Tibial artery (tissue), 4 donors: ENCODE measurements at regions not wholly inside any gene's neighbourhood (a gene's known extent, or its start where the extent isn't known, plus 50 kb on each side); places are given as distances from the start of the nearest gene placed in this dataset.
"Not testable (repeated sequence)": the region's sequence is repeated elsewhere in the genome, so short reads cannot be mapped to it uniquely, and the experiment has no call there.

Experiments used
- DNase-seq, 2 donors: peaks; one replicate each; pipeline ENCODE4 v3.0.0-alpha.2; 2019
- H3K27ac ChIP-seq, 2 donors: fragments of 200-600 bp; sonication (generic) in 1 of 2; 1 replicate in 1 of 2; 2 replicates in 1 of 2; pipeline ENCODE4 v1.5.1; 2018 to 2019; ENCODE audit warnings: mild to moderate bottlenecking in 1 of 2
- H3K27me3 ChIP-seq, 2 donors: fragments of 200-600 bp; sonication (generic) in 1 of 2; one replicate each; pipeline versions ENCODE4 v1.5.1 to v1.6.0; 2016 to 2019
- H3K36me3 ChIP-seq, 3 donors: fragments of 200-600 bp; sonication (generic) in 2 of 3; one replicate each; pipeline ENCODE4 v1.5.1; 2016 to 2019; ENCODE audit warnings: mild to moderate bottlenecking in 2 of 3
- H3K4me1 ChIP-seq, 4 donors: fragments of 200-600 bp; sonication (generic) in 2 of 4; 1 replicate in 3 of 4; 2 replicates in 1 of 4; pipeline ENCODE4 v1.5.1; 2016 to 2019
- H3K4me3 ChIP-seq, 2 donors: fragments of 200-600 bp; sonication (generic) in 1 of 2; 1 replicate in 1 of 2; 2 replicates in 1 of 2; pipeline ENCODE4 v1.5.1; 2018 to 2019; ENCODE audit warnings: mild to moderate bottlenecking in 2 of 2
- H3K9me3 ChIP-seq, 3 donors: fragments of 200-600 bp; sonication (generic) in 1 of 3; one replicate each; pipeline ENCODE4 v1.5.1; 2016 to 2019
- CTCF ChIP-seq, 2 experiments: fragments of 200-600 bp in 1 of 2; fragments of 450-650 bp in 1 of 2; IDR thresholded peaks; one replicate each; pipeline ENCODE4 v1.5.1; 2017 to 2019; ENCODE audit warnings: antibody characterized with exemption in 2 of 2, mild to moderate bottlenecking in 1 of 2, moderate library complexity in 1 of 2
- intact Hi-C: fragments of 100-400 bp; cut with DNase I; formaldehyde crosslinking; loops from one replicate; pipeline ENCODE4 v1.15.0; 2023; ENCODE audit warnings: low total_unique reads

- intact Hi-C loops: no loop called here
- Histone ChIP-seq H3K9me3 (no peaks in the 10 kb centered on the region), H3K36me3 (no peaks in the 10 kb centered on the region), H3K27ac (no peak overlapping the region), H3K4me3 (no peak overlapping the region), H3K4me1 (peaks cover 0 to 6% (median 0%) of the 10 kb centered on the region in 4 donors), H3K27me3 (no peaks in the 10 kb centered on the region)
- TF ChIP-seq CTCF (IDR thresholded peaks at IDR 0.05): no peak
- DNase-seq: no peak
These were observed 60.3 kb upstream of the TEX264 start for GRCh38 chr3:51610708-51611107.

GRCh38 chr3:51617597-51617996, 53.5 kb upstream of the TEX264 start:
- Histone ChIP-seq H3K4me3 (no peak overlapping the region), H3K27me3 (no peaks in the 10 kb centered on the region), H3K27ac (no peak overlapping the region), H3K36me3 (no peaks in the 10 kb centered on the region), H3K9me3 (no peaks in the 10 kb centered on the region), H3K4me1 (peaks cover 0 to 37% (median 22%) of the 10 kb centered on the region in 4 donors)
- no peak for DNase-seq
- intact Hi-C loops: no loop called here
- TF ChIP-seq CTCF (IDR thresholded peaks at IDR 0.05): no peak

- H3K9me3 ChIP-seq, H3K27me3 ChIP-seq, DNase-seq, intact Hi-C loops, H3K4me3 ChIP-seq, H3K27ac ChIP-seq, H3K36me3 ChIP-seq: not testable (repeated sequence)
- peaks cover 0 to 37% (median 24%) of the 10 kb centered on the region in 4 donors for H3K4me1 ChIP-seq
These were observed 53.0 kb upstream of the TEX264 start for GRCh38 chr3:51618038-51618437.

- intact Hi-C loops: no loop called here
- no peak overlapping the region for H3K4me3 ChIP-seq
- peaks cover 0 to 37% (median 24%) of the 10 kb centered on the region in 4 donors for H3K4me1 ChIP-seq
- H3K27me3 ChIP-seq: no peaks in the 10 kb centered on the region
- no peak for TF ChIP-seq CTCF (IDR thresholded peaks at IDR 0.05)
- H3K27ac ChIP-seq: no peak overlapping the region
- H3K9me3 ChIP-seq: no peaks in the 10 kb centered on the region
- no peaks in the 10 kb centered on the region for H3K36me3 ChIP-seq
- DNase-seq: no peak
These were observed 52.6 kb upstream of the TEX264 start for GRCh38 chr3:51618496-51618895.

- intact Hi-C loops: no loop called here
- Histone ChIP-seq H3K9me3 (no peaks in the 10 kb centered on the region), H3K4me1 (peaks cover 0 to 37% (median 24%) of the 10 kb centered on the region in 4 donors), H3K4me3 (no peak overlapping the region), H3K36me3 (no peaks in the 10 kb centered on the region), H3K27me3 (no peaks in the 10 kb centered on the region), H3K27ac (peak overlapping the region in 1 of 2 donors; percentile 2)
- no peak for TF ChIP-seq CTCF (IDR thresholded peaks at IDR 0.05)
- DNase-seq: no peak
These were observed 51.1 kb upstream of the TEX264 start for GRCh38 chr3:51619983-51620382.

GRCh38 chr3:51620543-51620942, 50.5 kb upstream of the TEX264 start:
- intact Hi-C loops: no loop called here
- no peak overlapping the region for H3K27ac ChIP-seq

More at GRCh38 chr3:51620543-51620942, 50.5 kb upstream of the TEX264 start:
- no peak for TF ChIP-seq CTCF (IDR thresholded peaks at IDR 0.05)
- Histone ChIP-seq H3K36me3 (no peaks in the 10 kb centered on the region), H3K27me3 (no peaks in the 10 kb centered on the region), H3K9me3 (no peaks in the 10 kb centered on the region), H3K4me3 (no peak overlapping the region), H3K4me1 (peaks cover 0 to 37% (median 24%) of the 10 kb centered on the region in 4 donors)
- no peak for DNase-seq
